OCI-LY1 (cell line): ENCODE measurements at regions not wholly inside any gene's neighbourhood (a gene's known extent, or its start where the extent isn't known, plus 50 kb on each side); places are given as distances from the start of the nearest gene placed in this dataset.

ENCODE experiments used
- CTCF ChIP-seq: fragments of 200-600 bp; sonication (generic), shearing (Covaris generic); IDR thresholded peaks from 2 replicates; pipeline ENCODE4 v1.5.1; 2017; ENCODE audit warnings: mild to moderate bottlenecking, antibody characterized with exemption, low read length, moderate library complexity, mixed read lengths
- EZH2 ChIP-seq: fragments of 200-600 bp; sonication (generic), shearing (Covaris generic); IDR thresholded peaks from 2 replicates; pipeline ENCODE4 v1.8.0; 2017; ENCODE audit warnings: borderline replicate concordance, mixed run types, mild to moderate bottlenecking, antibody characterized with exemption, low read length, moderate library complexity, mixed read lengths

- TF ChIP-seq EZH2 (no peak), CTCF (no peak)
Measured at GRCh38 chr2:37839991-37840390, 85.1 kb upstream of the RMDN2 start.
